Endothelial cell of umbilical vein (primary cell): ENCODE measurements at regions not wholly inside any gene's neighbourhood (a gene's known extent, or its start where the extent isn't known, plus 50 kb on each side); places are given as distances from the start of the nearest gene placed in this dataset.

Experiments used
- BruUV-seq: library from RNA; stranded (reverse); fragments of 400-500 nt; replicated peaks from 2 replicates; lab custom pipeline; 2021; lab: Mats Ljungman, UMichigan
- CTCF ChIA-PET: fragments of 300-600, 350-600 bp; sonication (Branson Sonifier 250); formaldehyde crosslinking; loops from one replicate; lab custom pipeline; 2021; ENCODE audit warnings: antibody characterized with exemption, inconsistent platforms; lab: Charles Lee
- POLR2A ChIA-PET: fragments of 300-600, 350-600 bp; sonication (Branson Sonifier 250); formaldehyde crosslinking; loops from one replicate; lab custom pipeline; 2021; ENCODE audit warnings: antibody characterized with exemption, inconsistent platforms; lab: Charles Lee
- DNase-seq: peaks from one replicate; pipeline ENCODE4 v3.0.0-alpha.2; 2011; ENCODE audit warnings: low read depth, low spot score
- FAIRE-seq: peaks from 2 replicates; lab custom pipeline; 2011; peaks lifted over from hg19 to GRCh38; lab: Jason Lieb, UNC
- H2AFZ ChIP-seq: 2 replicates; pipeline ENCODE4 v1.6.0; 2012; ENCODE audit warnings: low read depth, low read length, control low read depth, inconsistent platforms
- H3K27ac ChIP-seq: 2 replicates; pipeline ENCODE4 v1.5.1; 2011; ENCODE audit warnings: low read depth, mild to moderate bottlenecking, control low read depth, low read length, moderate library complexity; ENCODE audit not compliant: insufficient read depth
- H3K27me3 ChIP-seq, 2 experiments: 2 replicates each; pipeline versions ENCODE4 v1.6.0 to v1.6.1; 2011; ENCODE audit warnings: low read length in 2 of 2, mixed read lengths in 1 of 2; ENCODE audit not compliant: control insufficient read depth in 2 of 2, insufficient read depth in 2 of 2
- H3K36me3 ChIP-seq, 2 experiments: 2 replicates in 1 of 2; 3 replicates in 1 of 2; pipeline ENCODE4 v1.5.1; 2011; ENCODE audit warnings: low read length in 2 of 2, mild to moderate bottlenecking in 1 of 2, moderate library complexity in 1 of 2; ENCODE audit not compliant: control insufficient read depth in 2 of 2, insufficient read depth in 2 of 2; ENCODE audit errors: extremely low read depth in 1 of 2
- H3K4me1 ChIP-seq: 3 replicates; pipeline ENCODE4 v1.5.1; 2011; ENCODE audit warnings: mild to moderate bottlenecking, low read length; ENCODE audit not compliant: control insufficient read depth, insufficient read depth; ENCODE audit errors: extremely low read depth
- H3K4me2 ChIP-seq: 2 replicates; pipeline ENCODE4 v1.6.1; 2011; ENCODE audit warnings: low read length, control low read depth, mixed read lengths; ENCODE audit not compliant: insufficient read depth
- H3K4me3 ChIP-seq, 3 experiments: fragments of 200-600 bp in 1 of 3; sonication (generic), shearing (Covaris generic) in 1 of 3; replicated peaks in 1 of 3; 2 replicates each; pipeline ENCODE4 v1.5.1; 2011 to 2016; ENCODE audit warnings: control low read depth in 3 of 3, low read length in 3 of 3, mild to moderate bottlenecking in 2 of 3, inconsistent platforms in 1 of 3, low read depth in 1 of 3, moderate library complexity in 1 of 3; ENCODE audit not compliant: insufficient read depth in 1 of 3
- H3K79me2 ChIP-seq: 2 replicates; pipeline ENCODE4 v1.6.0; 2012; ENCODE audit warnings: low read length, inconsistent platforms; ENCODE audit not compliant: control insufficient read depth, insufficient read depth
- H3K9ac ChIP-seq: replicated peaks from 2 replicates; pipeline ENCODE3; 2011; ENCODE audit warnings: low read length, control low read depth; ENCODE audit not compliant: insufficient read depth; ENCODE audit errors: extremely low read depth
- H3K9me1 ChIP-seq: replicated peaks from 3 replicates; pipeline ENCODE4 v1.6.0; 2011; ENCODE audit warnings: mild to moderate bottlenecking, low read length; ENCODE audit not compliant: control insufficient read depth, insufficient read depth; ENCODE audit errors: extremely low read depth
- H3K9me3 ChIP-seq: replicated peaks from 2 replicates; pipeline ENCODE4 v1.5.1; 2012; ENCODE audit warnings: low read length, inconsistent platforms; ENCODE audit not compliant: control insufficient read depth, insufficient read depth
- H4K20me1 ChIP-seq: replicated peaks from 2 replicates; pipeline ENCODE3; 2011; ENCODE audit warnings: mild to moderate bottlenecking, low read length; ENCODE audit not compliant: control insufficient read depth, insufficient read depth; ENCODE audit errors: extremely low read depth
- EZH2 ChIP-seq: IDR thresholded peaks from 2 replicates; pipeline ENCODE4 v1.6.1; 2012; ENCODE audit warnings: borderline replicate concordance, low read depth, mild to moderate bottlenecking, moderate library complexity, low read length, inconsistent platforms; ENCODE audit not compliant: severe bottlenecking
- FOS ChIP-seq: IDR thresholded peaks from 2 replicates; pipeline ENCODE4 v1.6.1; 2011; ENCODE audit warnings: mild to moderate bottlenecking, low read length, moderate library complexity, borderline replicate concordance; ENCODE audit not compliant: insufficient read depth
- GATA2 ChIP-seq: IDR thresholded peaks from 2 replicates; pipeline ENCODE4 v1.7.0; 2011; ENCODE audit warnings: low read depth, mild to moderate bottlenecking, moderate library complexity, mixed read lengths, low read length; ENCODE audit not compliant: insufficient read length, insufficient read depth
- JUN ChIP-seq: IDR thresholded peaks from 2 replicates; pipeline ENCODE4 v1.6.1; 2011; ENCODE audit warnings: borderline replicate concordance, low read depth; ENCODE audit not compliant: insufficient read length, insufficient read depth
- POLR2A ChIP-seq: IDR thresholded peaks from 2 replicates; pipeline ENCODE4 v1.6.1; 2012; ENCODE audit warnings: low read depth, mild to moderate bottlenecking, control low read depth, low read length
- dilution Hi-C: fragments of 300-500 bp; cut with MboI; formaldehyde crosslinking; loops from one replicate; pipeline ENCODE4 v1.15.0; 2019; ENCODE audit warnings: low sequenced_read_pairs; ENCODE audit not compliant: extremely low pct_ligation_motif_present
- intact Hi-C: fragments of 100-400 bp; cut with micrococcal nuclease; formaldehyde crosslinking; loops from one replicate; pipeline ENCODE4 v1.10.0; 2022
- TF ChIP-seq, protein P1 (sequence below): IDR thresholded peaks from 2 replicates; pipeline ENCODE4 v1.6.1; 2011; ENCODE audit not compliant: insufficient read depth, insufficient read length
- TF ChIP-seq, protein P2 (sequence below), 2 donors: IDR thresholded peaks; 1 replicate in 1 of 2; 2 replicates in 1 of 2; pipeline ENCODE4 v1.5.1; 2011; ENCODE audit warnings: low read length in 2 of 2, mild to moderate bottlenecking in 2 of 2, moderate library complexity in 2 of 2, control low read depth in 1 of 2, inconsistent platforms in 1 of 2, low read depth in 1 of 2; ENCODE audit not compliant: insufficient read depth in 1 of 2; ENCODE audit errors: extremely low read depth in 1 of 2

DNA sequence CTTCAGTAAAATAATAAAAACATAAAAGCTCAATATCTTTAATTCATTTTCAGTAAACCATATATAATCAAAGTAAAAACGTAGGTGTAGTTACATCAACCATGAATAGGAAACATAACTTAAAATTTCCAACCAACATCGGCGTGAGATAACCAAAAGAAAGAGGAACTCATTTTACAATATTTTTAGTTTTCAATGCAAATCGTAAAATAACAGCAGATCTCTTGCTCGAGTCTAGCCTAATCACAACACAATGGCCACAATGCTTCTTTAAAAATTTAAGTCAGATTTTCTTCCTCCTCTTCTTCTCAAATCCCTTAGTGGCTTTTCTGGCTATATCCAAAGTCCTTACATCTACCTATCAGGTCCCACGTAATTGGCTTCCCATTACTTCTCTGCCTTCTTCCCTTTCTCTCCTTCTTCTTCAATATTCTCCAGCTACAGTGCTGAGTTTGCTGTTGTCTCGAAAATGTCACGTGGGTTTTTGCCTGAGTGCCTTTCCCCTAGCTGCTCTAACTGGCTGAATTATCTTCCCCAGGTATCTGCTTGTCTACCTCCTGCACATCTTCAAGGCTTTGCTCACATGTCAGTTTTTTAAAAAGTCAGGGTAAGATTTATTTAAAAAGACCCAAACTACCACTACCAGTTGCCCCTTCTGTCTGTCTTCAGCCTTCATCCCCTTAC, 90.9 kb upstream of the BANK1 start:
- POLR2A ChIA-PET: no interaction called here
- intact Hi-C loops (no loop called here), dilution Hi-C loops (no loop called here)
- TF ChIP-seq, protein P1, sequence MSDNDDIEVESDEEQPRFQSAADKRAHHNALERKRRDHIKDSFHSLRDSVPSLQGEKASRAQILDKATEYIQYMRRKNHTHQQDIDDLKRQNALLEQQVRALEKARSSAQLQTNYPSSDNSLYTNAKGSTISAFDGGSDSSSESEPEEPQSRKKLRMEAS: no peak
- no peak overlapping the region for H3K27ac ChIP-seq
- BruUV-seq: no TSS peak
- no peaks in the 10 kb centered on the region for H3K9me1 ChIP-seq
- H3K4me2 ChIP-seq: no peak overlapping the region
- no peaks in the 10 kb centered on the region for H3K4me1 ChIP-seq
- no peaks in the 10 kb centered on the region for H3K36me3 ChIP-seq
- H2AFZ ChIP-seq: no peak overlapping the region
- no peak for FAIRE-seq
- CTCF ChIA-PET: interaction anchor here (0.6 kb wide), 1 partner anchor 731 kb away, joined by 4 read pairs; no protein-coding TSS in a partner anchor
- peaks cover 0 to 3% of the 10 kb centered on the region in 2 experiments for H3K27me3 ChIP-seq
- no peaks in the 10 kb centered on the region for H3K79me2 ChIP-seq
- DNase-seq: no peak
- H3K9ac ChIP-seq: no peak overlapping the region
- H3K4me3 ChIP-seq: no peak overlapping the region
- H3K9me3 ChIP-seq: no peaks in the 10 kb centered on the region
- H4K20me1 ChIP-seq: no peaks in the 10 kb centered on the region

DNA sequence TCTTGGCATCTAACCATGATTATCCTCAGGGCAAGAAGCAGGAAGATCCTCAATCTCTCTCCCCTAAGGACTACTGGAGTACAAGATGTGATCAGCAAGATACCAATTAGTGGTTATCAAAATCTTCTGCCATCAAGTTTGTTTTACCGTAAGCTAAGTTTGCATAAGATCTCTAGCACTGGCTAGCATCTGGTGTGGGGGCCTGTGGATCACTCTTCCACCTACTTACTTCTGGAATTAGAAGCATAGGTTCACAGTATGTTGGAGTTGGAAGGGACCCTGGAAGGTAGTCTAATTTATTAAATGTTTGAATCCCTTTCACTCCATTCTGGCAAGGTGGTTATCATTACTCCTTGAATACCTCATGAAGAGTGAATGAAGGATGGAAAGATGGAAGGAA, 93.3 kb upstream of the BANK1 start:
- Histone ChIP-seq H3K79me2 (no peaks in the 10 kb centered on the region), H3K9me3 (no peaks in the 10 kb centered on the region), H4K20me1 (no peaks in the 10 kb centered on the region), H3K9me1 (no peaks in the 10 kb centered on the region), H3K4me1 (no peaks in the 10 kb centered on the region), H3K36me3 (no peaks in the 10 kb centered on the region), H3K27me3 (peaks cover 0 to 3% of the 10 kb centered on the region in 2 experiments), H2AFZ (no peak overlapping the region), H3K4me2 (no peak overlapping the region), H3K27ac (no peak overlapping the region), H3K4me3 (no peak overlapping the region), H3K9ac (no peak overlapping the region)
- DNase-seq: no peak
- CTCF ChIA-PET: interaction anchor here (0.7 kb wide), 1 partner anchor 28 kb away, joined by 4 read pairs; no protein-coding TSS in a partner anchor
- POLR2A ChIA-PET: no interaction called here
- no peak for FAIRE-seq
- dilution Hi-C loops (no loop called here), intact Hi-C loops (no loop called here)
- BruUV-seq: no TSS peak
- TF ChIP-seq EZH2: no peak
- TF ChIP-seq, protein P1: no peak
- TF ChIP-seq, protein P2, sequence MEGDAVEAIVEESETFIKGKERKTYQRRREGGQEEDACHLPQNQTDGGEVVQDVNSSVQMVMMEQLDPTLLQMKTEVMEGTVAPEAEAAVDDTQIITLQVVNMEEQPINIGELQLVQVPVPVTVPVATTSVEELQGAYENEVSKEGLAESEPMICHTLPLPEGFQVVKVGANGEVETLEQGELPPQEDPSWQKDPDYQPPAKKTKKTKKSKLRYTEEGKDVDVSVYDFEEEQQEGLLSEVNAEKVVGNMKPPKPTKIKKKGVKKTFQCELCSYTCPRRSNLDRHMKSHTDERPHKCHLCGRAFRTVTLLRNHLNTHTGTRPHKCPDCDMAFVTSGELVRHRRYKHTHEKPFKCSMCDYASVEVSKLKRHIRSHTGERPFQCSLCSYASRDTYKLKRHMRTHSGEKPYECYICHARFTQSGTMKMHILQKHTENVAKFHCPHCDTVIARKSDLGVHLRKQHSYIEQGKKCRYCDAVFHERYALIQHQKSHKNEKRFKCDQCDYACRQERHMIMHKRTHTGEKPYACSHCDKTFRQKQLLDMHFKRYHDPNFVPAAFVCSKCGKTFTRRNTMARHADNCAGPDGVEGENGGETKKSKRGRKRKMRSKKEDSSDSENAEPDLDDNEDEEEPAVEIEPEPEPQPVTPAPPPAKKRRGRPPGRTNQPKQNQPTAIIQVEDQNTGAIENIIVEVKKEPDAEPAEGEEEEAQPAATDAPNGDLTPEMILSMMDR (IDR thresholded peaks at IDR 0.05; ENCODE audit: extremely low read depth in 1 of 2, insufficient read depth in 1 of 2, low read depth in 1 of 2, low read length in 2 of 2): no peak
- no peak for TF ChIP-seq GATA2
- TF ChIP-seq POLR2A: no peak
- no peak for TF ChIP-seq JUN
- TF ChIP-seq FOS: no peak
